DOHH2 (cell line): ENCODE measurements at regions not wholly inside any gene's neighbourhood (a gene's known extent, or its start where the extent isn't known, plus 50 kb on each side); places are given as distances from the start of the nearest gene placed in this dataset.
"Not testable (repeated sequence)": the region's sequence is repeated elsewhere in the genome, so short reads cannot be mapped to it uniquely, and the experiment has no call there.

ENCODE experiments used
- H3F3A ChIP-seq: fragments of 200-600 bp; sonication (generic), shearing (Covaris generic); 2 replicates; pipeline ENCODE4 v1.6.0; 2016; ENCODE audit warnings: antibody characterized with exemption, mild to moderate bottlenecking; ENCODE audit not compliant: control insufficient read depth, insufficient read depth
- H3K27ac ChIP-seq: fragments of 200-600 bp; sonication (generic); 2 replicates; pipeline ENCODE4 v1.5.1; 2014; ENCODE audit warnings: low read depth, mild to moderate bottlenecking, low read length, moderate library complexity
- H3K27me3 ChIP-seq: fragments of 200-600 bp; sonication (generic); 2 replicates; pipeline ENCODE4 v1.6.1; 2014; ENCODE audit warnings: mild to moderate bottlenecking, low read length, mixed read lengths; ENCODE audit not compliant: control insufficient read depth
- H3K36me3 ChIP-seq: fragments of 200-600 bp; sonication (generic); 2 replicates; pipeline ENCODE4 v1.6.1; 2014; ENCODE audit warnings: mild to moderate bottlenecking, low read length, moderate library complexity, mixed read lengths; ENCODE audit not compliant: control insufficient read depth
- H3K4me1 ChIP-seq: fragments of 200-600 bp; sonication (generic); 2 replicates; pipeline ENCODE4 v1.6.1; 2014; ENCODE audit warnings: mild to moderate bottlenecking, low read length, mixed read lengths; ENCODE audit not compliant: control insufficient read depth
- H3K4me2 ChIP-seq: fragments of 200-600 bp; sonication (generic); 2 replicates; pipeline ENCODE4 v1.6.0; 2014; ENCODE audit warnings: mild to moderate bottlenecking, low read length, moderate library complexity
- H3K4me3 ChIP-seq: fragments of 200-600 bp; sonication (generic); 2 replicates; pipeline ENCODE4 v1.5.1; 2014; ENCODE audit warnings: mild to moderate bottlenecking, low read length, mixed read lengths
- H3K79me2 ChIP-seq: fragments of 200-600 bp; sonication (generic); 2 replicates; pipeline ENCODE4 v1.6.1; 2014; ENCODE audit warnings: mild to moderate bottlenecking, low read length, mixed read lengths; ENCODE audit not compliant: control insufficient read depth
- H3K9me2 ChIP-seq: fragments of 200-600 bp; sonication (generic); replicated peaks from 2 replicates; pipeline ENCODE4 v1.6.1; 2014; ENCODE audit warnings: mild to moderate bottlenecking, low read length, mixed read lengths; ENCODE audit not compliant: control insufficient read depth
- H3K9me3 ChIP-seq: fragments of 200-600 bp; sonication (generic); 2 replicates; pipeline ENCODE4 v1.6.1; 2014; ENCODE audit warnings: antibody characterized with exemption, low read length, mixed read lengths; ENCODE audit not compliant: control insufficient read depth, insufficient read depth
- H4K20me1 ChIP-seq: fragments of 200-600 bp; sonication (generic); 2 replicates; pipeline ENCODE4 v1.6.0; 2014; ENCODE audit warnings: low read depth, mild to moderate bottlenecking, antibody characterized with exemption, low read length, moderate library complexity; ENCODE audit not compliant: control insufficient read depth, insufficient read depth
- CTCF ChIP-seq: fragments of 200-600 bp; sonication (generic); IDR thresholded peaks from one replicate; pipeline ENCODE4 v1.5.1; 2014; ENCODE audit warnings: antibody characterized with exemption, mild to moderate bottlenecking, low read depth, low read length; ENCODE audit not compliant: poor library complexity, severe bottlenecking
- EZH2phosphoT487 ChIP-seq: fragments of 200-600 bp; sonication (generic); IDR thresholded peaks from 2 replicates; pipeline ENCODE4 v1.6.1; 2017; ENCODE audit warnings: borderline replicate concordance, mild to moderate bottlenecking, antibody characterized with exemption, low read length, moderate library complexity, mixed read lengths

GRCh38 chr13:37966266-37966665 lies 96.7 kb upstream of the TRPC4 start:
- H3K9me3 ChIP-seq, result no peaks in the 10 kb centered on the region
- H3K9me2 ChIP-seq, result no peaks in the 10 kb centered on the region
- no peaks in the 10 kb centered on the region for H4K20me1 ChIP-seq
- no peaks in the 10 kb centered on the region for H3K27me3 ChIP-seq
- H3F3A ChIP-seq, result no peaks in the 10 kb centered on the region
- H3K27ac ChIP-seq, result no peak overlapping the region
- no peak overlapping the region for H3K4me3 ChIP-seq
- no peaks in the 10 kb centered on the region for H3K4me1 ChIP-seq
- H3K79me2 ChIP-seq, result no peaks in the 10 kb centered on the region
- H3K36me3 ChIP-seq, result no peaks in the 10 kb centered on the region
- H3K4me2 ChIP-seq, result no peak overlapping the region
- TF ChIP-seq EZH2phosphoT487 (no peak), CTCF (no peak)

- Histone ChIP-seq H3K79me2 (no peaks in the 10 kb centered on the region), H3F3A (no peaks in the 10 kb centered on the region), H3K27me3 (no peaks in the 10 kb centered on the region), H3K27ac (no peak overlapping the region), H3K9me3 (no peaks in the 10 kb centered on the region), H3K4me1 (no peaks in the 10 kb centered on the region), H3K9me2 (no peaks in the 10 kb centered on the region), H3K4me2 (no peak overlapping the region), H3K4me3 (no peak overlapping the region), H3K36me3 (no peaks in the 10 kb centered on the region), H4K20me1 (no peaks in the 10 kb centered on the region)
- no peak for TF ChIP-seq EZH2phosphoT487
- peak; percentile 41 for TF ChIP-seq CTCF
These were observed 90.9 kb upstream of the TRPC4 start for GRCh38 chr13:37960427-37960826.

- Histone ChIP-seq H3K27me3 (no peaks in the 10 kb centered on the region), H3K9me2 (no peaks in the 10 kb centered on the region), H3K9me3 (no peaks in the 10 kb centered on the region), H3K27ac (no peak overlapping the region), H3F3A (no peaks in the 10 kb centered on the region), H3K36me3 (no peaks in the 10 kb centered on the region), H3K79me2 (no peaks in the 10 kb centered on the region), H3K4me3 (no peak overlapping the region), H3K4me1 (no peaks in the 10 kb centered on the region), H3K4me2 (no peak overlapping the region), H4K20me1 (no peaks in the 10 kb centered on the region)
- TF ChIP-seq CTCF (no peak), EZH2phosphoT487 (no peak)
These were observed 89.7 kb upstream of the TRPC4 start for GRCh38 chr13:37959284-37959683.

GRCh38 chr13:37956536-37956935 lies 87.0 kb upstream of the TRPC4 start:
- Histone ChIP-seq H4K20me1 (no peaks in the 10 kb centered on the region), H3K79me2 (no peaks in the 10 kb centered on the region), H3K4me2 (no peak overlapping the region), H3K4me3 (no peak overlapping the region), H3K27me3 (no peaks in the 10 kb centered on the region), H3K9me2 (no peaks in the 10 kb centered on the region), H3K27ac (no peak overlapping the region), H3K4me1 (no peaks in the 10 kb centered on the region), H3K36me3 (no peaks in the 10 kb centered on the region), H3F3A (no peaks in the 10 kb centered on the region), H3K9me3 (no peaks in the 10 kb centered on the region)
- TF ChIP-seq CTCF (no peak), EZH2phosphoT487 (no peak)

- H3K79me2 ChIP-seq, H3K36me3 ChIP-seq, H3K9me2 ChIP-seq, H3F3A ChIP-seq, H3K4me3 ChIP-seq, H3K4me1 ChIP-seq, H3K27ac ChIP-seq, H4K20me1 ChIP-seq, H3K27me3 ChIP-seq, H3K9me3 ChIP-seq, H3K4me2 ChIP-seq: not testable (repeated sequence)
These were observed 85.0 kb upstream of the TRPC4 start for GRCh38 chr13:37954597-37954996.
